ENCODE measurements at regions not wholly inside any gene's neighbourhood (a gene's known extent, or its start where the extent isn't known, plus 50 kb on each side); places are given as distances from the start of the nearest gene placed in this dataset.
A peak's percentile ranks its signal among the peaks of the same experiment; 100 is the strongest.

DNA sequence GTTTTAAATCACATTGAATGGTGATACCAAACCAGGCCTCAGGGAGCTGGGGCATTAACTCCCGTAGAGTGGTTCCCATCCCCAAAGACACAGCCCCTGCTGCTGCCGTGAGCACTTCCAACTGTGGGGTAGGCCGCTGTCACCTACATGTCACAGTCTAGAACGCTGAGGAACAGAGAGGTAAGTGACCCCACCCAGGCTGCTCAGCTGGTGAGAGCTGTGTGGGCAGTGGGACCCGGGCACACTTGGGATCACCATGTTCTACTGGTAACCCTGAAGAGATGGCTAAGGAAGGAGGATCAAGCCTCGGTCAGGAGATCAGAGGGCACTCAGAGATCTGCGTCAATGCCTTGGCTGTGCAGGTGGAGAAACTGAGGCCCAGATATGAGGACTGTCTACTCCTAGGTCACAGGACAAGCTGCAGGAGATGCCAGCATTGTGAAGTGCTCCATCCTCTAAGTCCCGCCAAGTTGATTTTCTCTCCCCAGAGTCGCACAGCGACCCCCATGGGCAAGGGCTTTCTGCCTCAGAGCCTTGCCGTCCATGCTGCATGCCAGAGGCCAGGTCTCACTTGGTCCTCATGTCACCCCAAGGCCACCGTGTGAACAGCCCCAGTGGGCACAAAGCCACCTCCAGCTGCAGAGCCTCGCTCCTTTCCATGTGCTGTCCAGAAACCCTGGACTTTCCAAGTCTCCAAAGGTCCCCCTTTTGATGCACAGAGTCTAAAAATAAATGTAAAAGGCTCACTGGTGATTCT lies 144.2 kb upstream of the OTOS start:
- no peak for DNase-seq (ENCODE audit: low spot score)

DNA sequence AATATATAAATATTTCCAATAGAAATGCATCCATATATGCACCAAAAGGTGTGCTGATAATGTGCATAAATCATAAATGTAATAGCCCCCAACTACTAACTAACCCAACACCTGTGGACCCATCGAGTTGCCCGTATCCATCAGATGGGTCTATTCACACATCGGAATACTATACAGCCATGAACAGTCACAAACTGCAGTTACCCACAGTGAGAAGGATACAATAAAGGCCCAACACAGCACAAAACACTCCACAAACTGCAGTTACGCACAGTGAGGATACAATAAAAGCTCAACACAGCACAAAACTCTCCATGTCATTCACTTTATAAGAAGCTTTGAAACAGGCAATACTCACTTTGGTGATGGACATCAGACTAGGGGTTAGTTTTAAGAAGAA lies 145.3 kb upstream of the OTOS start:
- no peak for DNase-seq (ENCODE audit: low spot score)

DNA sequence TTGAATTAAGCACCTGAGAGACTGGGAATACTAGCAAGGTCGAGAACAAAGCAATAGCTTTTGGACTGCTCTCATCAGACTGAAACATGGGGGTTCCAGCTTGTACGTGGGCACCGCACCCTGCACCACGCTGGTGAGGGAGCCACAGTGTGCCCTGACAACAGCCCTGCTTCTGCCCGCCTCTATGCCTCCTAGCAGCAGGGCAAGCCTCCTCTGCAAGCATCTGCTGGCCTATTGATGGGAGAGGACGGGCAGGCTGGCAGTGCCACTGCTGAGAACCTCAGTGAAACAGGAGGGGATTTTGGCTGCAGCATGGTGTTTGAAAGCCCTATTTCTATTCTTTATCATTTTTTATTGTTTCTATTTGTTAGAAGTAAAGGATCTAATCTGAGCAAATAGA lies 146.1 kb upstream of the OTOS start:
- DNase-seq (ENCODE audit: low spot score), result peak; percentile 82

DNA sequence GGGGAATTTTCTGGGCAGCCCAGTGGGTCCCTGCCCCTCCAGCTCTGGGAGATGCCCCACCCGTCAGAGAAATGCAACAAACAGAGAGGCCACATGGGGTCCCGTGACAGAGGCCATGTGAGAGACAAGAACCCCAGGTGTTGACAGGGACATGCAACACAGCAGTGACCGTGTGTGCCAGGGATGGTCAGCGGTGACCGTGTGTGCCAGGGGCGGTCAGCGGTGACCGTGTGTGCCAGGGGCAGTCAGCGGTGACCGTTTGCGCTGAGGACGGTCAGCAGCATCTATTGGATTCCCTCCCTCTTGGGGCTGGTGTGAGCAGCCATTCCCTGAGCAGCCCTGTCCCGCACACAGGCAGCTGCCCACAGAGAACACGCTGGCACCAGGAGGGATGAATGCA lies 146.6 kb upstream of the OTOS start:
- no peak for DNase-seq (ENCODE audit: low spot score)

DNA sequence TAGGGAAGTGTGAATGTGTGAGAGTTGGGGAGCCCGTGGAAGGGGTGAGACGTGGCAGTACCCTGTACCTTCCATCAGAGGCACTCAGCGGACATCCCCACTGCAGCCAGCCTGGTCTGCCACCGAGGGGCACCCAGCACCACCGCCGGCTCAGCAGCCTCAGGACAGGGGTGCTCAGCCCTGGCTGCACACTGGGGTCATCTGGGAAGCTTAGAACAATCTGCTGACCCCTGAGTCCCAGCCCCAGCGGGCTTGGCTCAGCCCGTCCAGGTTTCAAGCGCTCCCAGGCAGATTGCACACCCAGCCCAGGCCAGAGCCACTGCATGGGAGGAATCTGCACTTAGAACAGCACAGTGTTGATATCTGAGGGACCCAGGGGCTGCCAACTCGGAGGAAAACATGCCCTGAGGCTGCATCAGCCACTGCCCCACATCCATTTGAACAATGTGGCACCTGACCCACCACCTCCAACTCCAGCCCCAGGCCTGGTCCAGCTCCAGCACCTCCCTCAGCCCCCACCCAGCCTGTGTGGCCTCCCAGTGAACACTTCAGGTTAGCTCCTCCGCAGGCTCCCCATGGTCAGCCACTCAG lies 147.1 kb upstream of the OTOS start:
- DNase-seq (ENCODE audit: low spot score), result peak; percentile 40

DNA sequence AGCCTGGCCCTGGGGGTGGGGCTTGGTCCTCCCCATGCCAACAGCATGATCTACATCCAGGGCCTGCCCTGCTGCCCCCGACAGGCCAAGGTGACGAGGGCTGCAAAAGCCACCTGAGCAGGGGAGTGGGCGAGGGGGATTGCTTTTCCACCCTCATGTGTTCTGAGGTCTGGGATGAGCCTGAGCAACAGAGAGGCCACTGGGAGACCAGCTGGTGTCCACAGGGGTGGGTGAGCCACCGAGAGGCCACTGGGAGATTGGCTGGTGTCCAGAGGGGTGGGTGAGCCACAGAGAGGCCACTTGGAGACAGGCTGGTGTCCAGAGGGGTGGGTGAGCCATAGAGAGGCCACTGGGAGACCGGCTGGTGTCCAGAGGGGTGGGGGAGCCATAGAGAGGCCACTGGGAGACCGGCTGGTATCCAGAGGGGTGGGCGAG lies 147.4 kb upstream of the GPC1 start:
- no peak for DNase-seq (ENCODE audit: low spot score)

DNA sequence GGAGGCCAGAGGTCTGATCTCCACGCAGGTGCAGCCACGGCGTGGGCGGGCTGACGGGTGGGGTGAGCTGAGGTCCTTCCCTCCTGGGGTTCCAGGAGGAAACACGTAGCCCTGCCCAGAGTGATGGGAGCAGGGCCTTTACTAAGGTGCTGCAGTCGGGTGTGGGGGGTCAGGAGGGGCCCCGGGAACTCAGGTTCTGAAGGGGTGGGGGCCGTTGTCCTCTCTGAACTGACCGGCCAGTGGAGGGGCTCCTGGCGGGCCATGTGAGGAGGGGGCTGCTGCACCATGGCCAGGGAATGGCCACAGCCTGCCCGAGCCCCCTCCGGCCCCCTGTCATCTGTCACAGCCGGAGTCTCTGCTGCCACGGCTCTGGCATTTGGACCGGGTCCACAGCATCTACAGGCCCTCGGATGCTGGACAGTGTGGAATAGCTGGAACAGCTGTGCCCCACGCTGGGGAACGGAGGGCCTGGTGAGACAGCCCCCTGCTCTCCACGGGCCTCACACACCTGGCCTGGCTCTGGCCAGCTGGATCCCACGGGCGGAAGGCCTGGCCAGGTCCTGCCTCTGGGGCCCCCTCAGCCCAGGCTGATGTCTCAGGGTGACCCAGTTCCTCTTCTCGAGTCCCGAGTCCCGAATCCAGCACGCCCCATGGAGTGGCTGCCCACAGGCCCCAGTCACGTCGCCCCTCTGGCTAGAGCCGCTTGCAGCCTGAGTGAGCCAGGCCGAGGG lies 145.6 kb upstream of the GPC1 start:
- DNase-seq (ENCODE audit: low spot score), result no peak

DNA sequence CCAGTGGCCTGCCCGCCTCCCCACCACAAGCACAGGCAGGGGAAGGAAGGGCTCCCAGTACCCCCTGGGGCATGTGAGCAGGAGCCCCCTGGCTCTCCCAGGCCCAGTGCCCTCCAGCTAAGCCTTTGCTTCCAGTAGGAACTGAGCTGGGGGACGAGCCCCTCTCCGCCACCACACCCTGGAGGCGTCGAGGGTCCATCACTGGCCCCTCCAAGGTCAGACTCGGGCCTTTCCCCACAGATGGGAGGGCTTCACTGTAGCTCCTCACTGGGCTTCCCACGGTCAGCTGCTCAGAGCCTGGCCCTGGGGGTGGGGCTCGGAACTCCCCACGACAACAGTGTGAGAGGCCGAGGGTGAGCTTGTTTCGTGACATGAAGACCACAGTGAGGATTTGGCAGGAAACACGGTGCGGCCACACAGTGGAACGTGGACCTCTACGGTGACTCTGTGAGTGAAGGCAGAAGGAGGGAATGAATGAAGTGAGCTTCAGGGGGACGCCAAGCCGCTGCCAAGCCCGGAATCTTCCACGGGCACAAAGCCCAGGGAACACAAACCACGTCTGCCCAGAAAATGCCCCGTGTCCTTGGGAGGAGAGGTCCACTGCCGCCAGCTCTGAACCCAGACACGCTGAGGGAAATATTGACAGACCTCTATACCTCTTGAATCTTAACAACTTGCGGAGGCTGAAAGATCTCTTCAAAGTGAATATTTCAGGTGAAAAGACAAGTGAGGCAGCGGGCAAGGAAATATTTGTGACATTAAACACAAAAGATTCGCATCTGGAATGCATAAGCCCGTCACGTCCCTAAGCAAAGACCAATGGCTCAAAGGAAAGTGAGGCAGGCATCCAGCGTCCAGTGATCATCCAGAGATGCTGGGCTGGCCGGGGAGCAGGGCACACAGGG lies 144.8 kb upstream of the GPC1 start:
- no peak for DNase-seq (ENCODE audit: low spot score)

DNA sequence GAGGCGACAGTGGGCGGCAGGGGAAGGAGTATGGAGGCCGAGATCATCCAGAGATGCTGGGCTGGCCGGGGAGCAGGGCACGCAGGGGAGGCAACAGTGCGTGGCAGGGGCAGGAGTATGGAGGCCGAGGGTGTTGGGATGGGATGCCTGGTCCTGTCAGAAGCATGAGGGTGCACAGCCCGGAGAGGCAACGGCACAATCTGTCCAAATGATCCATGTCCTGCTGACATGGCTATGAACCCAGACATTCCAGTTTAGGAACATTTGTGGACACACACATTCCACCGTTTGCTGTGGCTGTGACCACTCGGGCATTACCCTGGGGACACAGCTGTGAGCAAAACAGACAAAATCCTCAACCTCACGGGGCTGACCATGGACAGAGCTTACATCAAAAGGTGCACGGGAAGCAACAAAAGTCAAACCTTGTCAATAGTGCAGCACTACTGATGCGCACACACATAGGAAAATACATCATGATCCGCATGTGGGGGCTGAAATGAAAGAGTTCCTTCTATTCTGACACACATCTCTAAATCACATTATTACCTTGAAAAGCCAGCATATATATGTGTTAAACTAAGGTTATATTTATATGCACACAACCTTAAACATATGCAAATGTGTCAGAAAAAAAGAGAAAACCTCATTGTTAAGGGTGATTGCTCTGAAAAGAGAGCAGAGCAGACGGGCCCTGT lies 144.0 kb upstream of the GPC1 start:
- no peak for DNase-seq (ENCODE audit: low spot score)

DNA sequence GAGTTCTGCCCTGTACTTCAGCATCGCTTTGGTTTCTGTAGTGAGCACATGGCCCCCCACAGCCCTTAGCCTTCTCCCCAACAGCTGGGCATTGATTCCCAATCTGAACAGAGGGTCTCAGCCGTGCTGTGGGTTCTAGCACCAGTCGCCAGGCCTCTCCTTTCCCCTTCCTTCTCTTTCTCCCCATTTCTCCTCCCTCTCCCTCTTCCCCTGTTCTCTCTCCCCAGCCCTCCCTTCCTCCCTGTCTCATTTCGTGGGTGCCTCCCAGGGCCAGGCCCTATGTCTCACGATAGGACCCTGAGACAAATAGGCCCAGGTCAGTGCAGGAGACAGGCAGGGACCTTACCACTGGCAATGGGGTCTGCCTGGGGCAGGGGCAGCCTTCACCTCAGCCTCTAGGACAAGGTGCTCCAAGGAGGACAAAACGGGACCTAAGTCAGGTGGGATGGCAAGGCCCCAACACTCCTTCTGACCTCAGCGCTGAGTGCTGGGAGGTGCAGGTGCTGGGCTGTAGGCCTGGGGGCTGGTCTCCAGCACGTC lies 143.4 kb upstream of the GPC1 start:
- DNase-seq (ENCODE audit: low spot score), result no peak

DNA sequence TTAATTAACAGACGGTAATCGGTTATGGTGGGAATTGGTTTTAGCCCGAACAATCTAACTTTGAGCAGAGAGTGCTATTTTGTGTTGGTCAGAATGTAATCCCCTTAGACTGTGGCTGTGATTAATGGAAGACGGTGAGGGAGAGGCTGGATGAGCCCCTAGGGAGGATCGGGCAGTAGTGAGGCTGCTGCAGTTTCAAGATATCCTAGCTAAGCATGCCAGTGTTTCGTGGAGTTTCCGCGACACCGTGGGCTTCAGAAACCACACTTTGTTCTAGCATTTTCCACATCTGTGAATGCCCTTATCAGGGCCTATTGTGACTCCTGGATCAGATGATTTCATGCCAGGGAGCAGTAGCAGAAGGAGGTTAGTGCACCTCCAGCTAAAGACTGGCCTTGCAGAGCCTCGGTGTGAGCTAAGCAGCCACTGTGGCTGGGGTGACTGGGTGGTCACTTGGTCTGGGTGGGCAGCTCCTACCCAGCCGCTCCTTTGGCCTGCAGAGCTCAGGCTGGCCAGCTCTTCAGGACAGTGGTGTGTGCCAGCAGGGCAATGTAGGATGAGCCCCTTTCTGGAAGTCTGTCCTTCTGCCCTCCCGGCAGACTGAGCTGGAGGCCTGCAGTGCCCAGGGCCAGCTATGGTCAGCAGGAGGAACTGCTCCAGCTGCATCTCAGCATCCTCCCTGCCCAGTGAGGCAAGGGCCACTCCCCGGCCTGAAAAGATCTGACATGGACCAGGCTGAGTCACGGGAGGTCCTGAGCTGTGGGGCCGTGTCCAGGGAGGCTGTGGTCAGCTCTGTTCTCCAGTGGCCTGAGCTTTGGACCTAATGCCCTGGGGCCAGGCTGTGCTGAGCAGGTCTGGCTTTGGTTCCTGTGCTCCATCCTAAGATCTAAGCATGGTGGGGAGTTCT lies 142.6 kb upstream of the GPC1 start:
- no peak for DNase-seq (ENCODE audit: low spot score)

DNA sequence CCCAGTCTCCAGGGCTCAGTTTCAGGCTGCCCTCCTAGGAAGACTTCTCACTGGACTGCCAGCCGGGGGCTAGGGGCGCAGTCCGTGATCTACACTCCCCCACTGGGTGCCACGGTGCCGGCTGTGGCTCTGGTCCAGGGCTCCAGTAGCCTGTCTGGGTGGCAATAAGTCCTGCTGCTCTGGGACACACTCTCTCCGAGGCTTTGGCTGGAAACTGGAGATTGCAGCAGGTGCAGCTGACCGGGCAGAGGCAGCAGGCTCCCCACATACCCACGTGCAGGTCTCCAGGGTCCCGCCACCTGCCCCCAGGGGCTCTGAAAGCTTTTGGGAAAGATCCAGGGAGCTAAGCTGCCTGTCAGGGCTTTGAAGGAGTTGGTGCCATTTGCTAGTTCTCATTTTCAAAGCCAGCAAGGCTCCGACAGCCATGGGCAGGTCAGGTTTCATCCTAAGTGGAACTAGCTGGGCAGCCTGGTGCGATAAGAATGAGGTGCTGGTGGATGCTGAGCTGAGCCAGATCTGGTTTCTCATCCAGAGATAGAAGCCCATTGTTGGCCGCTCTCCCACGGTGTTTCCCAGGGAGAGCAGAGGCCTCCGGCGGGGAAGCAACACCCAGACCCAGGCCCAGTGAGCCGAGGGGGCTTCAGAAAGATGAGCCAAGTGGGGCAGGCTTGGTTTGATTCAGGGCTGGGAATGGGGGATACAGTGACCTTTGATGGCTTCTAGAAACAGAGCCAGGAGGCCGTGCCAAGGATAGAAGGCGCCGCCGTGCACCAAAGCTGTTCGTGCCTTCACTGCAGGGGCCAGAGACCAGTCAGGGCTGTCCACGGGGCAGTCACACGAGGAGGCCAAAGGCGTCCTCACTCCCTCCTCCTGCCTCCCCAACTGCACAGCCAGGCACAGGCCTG lies 141.7 kb upstream of the GPC1 start:
- no peak for DNase-seq (ENCODE audit: low spot score)

DNA sequence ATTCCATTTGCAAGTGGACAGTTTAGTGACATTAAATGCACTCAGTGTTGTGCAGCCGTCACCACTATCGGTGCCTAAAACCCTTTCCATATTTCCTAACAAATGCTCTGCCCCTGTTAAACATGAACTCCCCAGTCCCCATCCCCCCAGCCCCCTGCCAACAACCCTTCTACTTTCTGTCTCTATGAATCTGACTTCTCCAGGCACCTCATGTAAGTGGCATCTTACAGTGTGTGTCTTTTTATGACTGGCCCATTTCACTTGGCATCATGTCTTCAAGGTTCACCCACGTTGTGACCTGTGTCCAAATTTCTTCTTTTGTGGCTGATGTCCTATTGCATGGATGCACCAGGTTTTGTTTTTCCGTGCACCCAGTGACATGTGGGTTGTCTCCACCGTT lies 140.9 kb upstream of the GPC1 start:
- DNase-seq (ENCODE audit: low spot score), result no peak

DNA sequence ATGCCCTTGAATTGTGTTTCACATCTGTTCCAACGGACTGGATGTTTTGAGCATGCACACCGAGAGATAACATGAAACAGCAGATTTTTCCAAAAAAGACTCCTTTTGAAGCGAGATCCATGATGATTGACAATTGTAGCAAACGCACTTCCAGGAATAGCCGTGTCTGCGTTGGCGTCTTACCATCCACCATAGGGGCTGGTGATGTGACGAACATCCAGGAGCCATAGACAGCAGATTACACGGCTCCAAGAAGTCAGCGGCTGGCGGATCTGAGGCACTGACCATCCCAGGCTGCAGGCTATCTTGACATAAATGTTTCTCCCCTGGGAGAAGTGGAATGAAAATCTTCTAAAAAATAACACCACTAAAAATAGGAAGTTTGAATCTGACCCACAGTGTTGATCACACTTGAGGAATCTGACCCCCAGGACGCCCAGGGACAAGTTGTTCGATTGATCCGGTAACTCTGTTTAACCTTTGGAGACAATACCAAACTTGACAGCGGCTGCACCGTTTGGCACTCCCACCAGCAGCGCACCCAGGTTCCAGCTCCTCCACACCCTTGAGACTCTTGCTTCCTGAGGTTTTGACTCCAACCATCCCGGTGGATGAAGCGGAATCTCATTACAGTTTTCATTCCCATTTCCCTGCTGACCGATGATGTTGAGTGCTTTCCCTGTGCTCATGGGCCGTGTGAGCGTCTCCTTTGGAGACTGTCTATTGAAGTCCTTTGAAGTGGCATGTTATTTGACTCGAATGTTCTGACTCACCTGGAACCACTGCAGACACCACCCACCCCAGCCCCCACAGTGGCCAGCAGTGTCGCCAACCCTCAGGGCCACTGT lies 140.0 kb upstream of the GPC1 start:
- DNase-seq (ENCODE audit: low spot score), result no peak

DNA sequence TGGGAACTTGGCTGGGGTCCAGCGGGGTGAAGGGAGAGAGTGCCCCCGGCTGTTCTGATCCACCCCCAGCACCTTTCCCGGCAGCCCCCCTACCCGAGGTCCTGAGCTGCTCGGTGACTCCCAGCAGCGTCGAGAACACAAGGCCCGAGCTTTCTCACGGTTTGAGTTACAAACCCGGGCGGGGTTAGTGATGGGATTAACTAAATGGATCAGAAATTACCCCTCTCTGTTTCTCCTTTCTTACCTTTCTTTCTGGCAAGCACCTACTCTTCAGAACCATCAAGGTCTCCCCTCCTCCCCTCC lies 139.4 kb upstream of the GPC1 start:
- DNase-seq (ENCODE audit: low spot score), result no peak

DNA sequence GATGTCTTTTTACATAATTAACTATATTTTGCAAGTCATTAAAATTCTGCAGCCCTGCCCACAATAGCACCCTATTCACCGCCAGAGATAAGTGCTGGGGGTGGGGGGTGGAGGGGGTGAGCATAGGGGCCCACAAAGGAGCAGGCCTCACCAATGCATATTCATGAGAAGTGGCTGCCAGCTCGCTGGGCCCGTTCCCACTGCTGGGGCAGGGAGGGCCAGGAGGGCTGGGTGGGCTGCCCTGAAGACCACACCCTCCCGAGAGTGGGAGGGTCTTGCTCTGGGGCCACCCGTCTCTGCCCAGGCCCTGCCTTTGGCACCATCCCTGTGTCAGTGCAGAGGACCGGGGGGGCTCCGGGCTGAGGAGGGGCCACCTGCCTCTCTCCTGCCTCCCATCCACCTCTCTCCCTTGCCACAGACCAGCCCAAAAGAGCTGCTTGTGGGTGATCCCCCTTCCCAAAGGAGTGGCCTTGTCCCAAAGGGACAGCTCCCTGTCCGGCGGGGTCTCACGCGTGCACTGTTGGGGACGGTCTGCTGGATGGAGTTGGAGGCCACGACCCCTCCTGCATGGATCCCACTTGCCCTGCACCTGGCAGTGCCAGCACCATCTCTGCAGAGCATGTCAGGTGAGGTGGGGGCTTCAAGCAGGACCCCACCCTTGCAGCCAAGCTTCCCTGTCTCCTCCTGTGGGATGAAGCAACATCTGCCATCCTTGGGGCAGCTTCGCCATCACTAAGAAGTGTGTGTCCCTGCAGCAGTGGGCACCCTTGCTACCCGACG lies 138.8 kb upstream of the GPC1 start:
- no peak for DNase-seq (ENCODE audit: low spot score)

DNA sequence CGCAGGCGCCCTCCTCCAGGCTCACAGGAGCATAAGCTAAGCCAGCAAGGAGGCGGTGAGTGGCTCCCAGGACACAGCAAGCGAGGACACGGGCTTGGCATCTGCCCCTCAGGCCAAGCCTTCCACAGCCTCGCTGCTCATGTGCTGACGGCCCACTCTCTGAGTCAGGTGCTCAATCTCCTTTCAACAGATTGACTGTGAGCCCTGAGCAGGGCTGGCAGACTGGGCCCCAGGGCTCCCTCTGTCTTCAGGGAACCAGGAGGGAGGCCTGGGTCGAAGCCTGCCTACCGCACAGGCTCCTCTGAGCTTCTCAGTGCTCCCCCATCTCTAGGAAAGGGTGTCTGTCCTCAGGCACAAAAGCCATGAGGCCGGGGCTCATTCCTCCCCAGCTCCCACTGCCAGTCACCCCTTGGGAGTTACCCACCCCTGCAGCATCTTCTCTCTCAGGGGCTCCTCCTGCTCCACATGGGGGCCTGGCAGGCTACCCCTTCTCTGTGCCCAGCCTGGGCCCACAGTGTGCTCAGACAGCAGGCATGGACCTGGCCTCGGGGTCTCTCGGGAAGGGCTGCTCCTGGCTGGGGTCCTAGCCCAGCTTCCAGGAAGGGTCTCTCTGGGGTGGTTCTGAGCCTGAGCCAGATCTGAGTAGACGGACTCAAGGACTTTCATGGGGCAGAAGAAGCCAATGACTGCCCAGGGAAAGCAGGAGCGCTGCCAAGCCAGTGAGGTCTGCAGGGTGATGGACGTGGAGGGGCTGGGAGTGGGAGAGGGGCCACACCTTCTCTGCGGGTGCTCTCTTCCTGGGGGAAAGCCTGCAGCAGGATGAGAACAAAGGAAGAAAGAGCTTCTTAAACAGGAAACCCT lies 138.0 kb upstream of the GPC1 start:
- no peak for DNase-seq (ENCODE audit: low spot score)
